GM23248 (cell line): ENCODE measurements at regions not wholly inside any gene's neighbourhood (a gene's known extent, or its start where the extent isn't known, plus 50 kb on each side); places are given as distances from the start of the nearest gene placed in this dataset.
A peak's percentile ranks its signal among the peaks of the same experiment; 100 is the strongest.

Experiments
- DNase-seq: peaks from one replicate; pipeline ENCODE4 v3.0.0-alpha.2; 2015
- H2AFZ ChIP-seq: fragments of 200-600 bp; sonication (generic); 2 replicates; pipeline ENCODE4 v1.6.1; 2016; ENCODE audit warnings: antibody characterized with exemption
- H3F3A ChIP-seq: fragments of 200-600 bp; sonication (generic); 2 replicates; pipeline ENCODE4 v1.6.1; 2016; ENCODE audit warnings: mild to moderate bottlenecking, antibody characterized with exemption, mixed run types; ENCODE audit not compliant: insufficient read depth
- H3K27ac ChIP-seq: fragments of 200-600 bp; sonication (generic); 2 replicates; pipeline ENCODE4 v1.5.1; 2016; ENCODE audit warnings: mild to moderate bottlenecking
- H3K27me3 ChIP-seq: fragments of 200-600 bp; sonication (generic); replicated peaks from 2 replicates; pipeline ENCODE4 v1.6.1; 2016; ENCODE audit warnings: mild to moderate bottlenecking; ENCODE audit not compliant: insufficient read depth
- H3K36me3 ChIP-seq: fragments of 200-600 bp; sonication (generic); 2 replicates; pipeline ENCODE4 v1.6.1; 2016; ENCODE audit warnings: low read depth, mild to moderate bottlenecking
- H3K4me1 ChIP-seq: fragments of 200-600 bp; sonication (generic); 2 replicates; pipeline ENCODE4 v1.6.1; 2016; ENCODE audit warnings: mild to moderate bottlenecking; ENCODE audit not compliant: insufficient read depth
- H3K4me2 ChIP-seq: fragments of 200-600 bp; sonication (generic); one replicate; pipeline ENCODE4 v1.6.1; 2016; ENCODE audit warnings: mild to moderate bottlenecking; ENCODE audit not compliant: unreplicated experiment
- H3K4me3 ChIP-seq: fragments of 200-600 bp; sonication (generic); 2 replicates; pipeline ENCODE4 v1.5.1; 2016; ENCODE audit warnings: mild to moderate bottlenecking
- H3K79me2 ChIP-seq: fragments of 200-600 bp; sonication (generic); 2 replicates; pipeline ENCODE4 v1.6.1; 2016; ENCODE audit warnings: mild to moderate bottlenecking; ENCODE audit not compliant: insufficient read depth
- H3K9ac ChIP-seq: fragments of 200-600 bp; sonication (generic); 2 replicates; pipeline ENCODE4 v1.6.1; 2016; ENCODE audit warnings: mild to moderate bottlenecking
- H3K9me2 ChIP-seq: fragments of 200-600 bp; sonication (generic); 2 replicates; pipeline ENCODE4 v1.6.1; 2016; ENCODE audit warnings: mixed run types, mild to moderate bottlenecking, moderate library complexity; ENCODE audit not compliant: insufficient read depth
- H3K9me3 ChIP-seq: fragments of 200-600 bp; sonication (generic); one replicate; pipeline ENCODE4 v1.6.1; 2017; ENCODE audit warnings: low read depth
- H4K20me1 ChIP-seq: fragments of 200-600 bp; sonication (generic); 2 replicates; pipeline ENCODE4 v1.6.0; 2016; ENCODE audit not compliant: insufficient read depth
- EZH2 ChIP-seq: fragments of 200-600 bp; sonication (generic); IDR thresholded peaks from 2 replicates; pipeline ENCODE4 v1.6.1; 2018; ENCODE audit warnings: antibody characterized with exemption, mild to moderate bottlenecking; ENCODE audit not compliant: insufficient read depth, poor library complexity, severe bottlenecking
- EZH2phosphoT487 ChIP-seq: fragments of 200-600 bp; sonication (generic); IDR thresholded peaks from 2 replicates; pipeline ENCODE4 v1.6.1; 2018; ENCODE audit warnings: antibody characterized with exemption, moderate library complexity, mild to moderate bottlenecking, low read depth; ENCODE audit not compliant: insufficient read depth
- WGBS, 2 experiments: methylation state at CpG; one replicate each; pipeline ENCODE4 v1.1.6; 2015 to 2017; ENCODE audit warnings: low lambda C conversion rate in 2 of 2, low coverage in 1 of 2; ENCODE audit errors: missing lambda C conversion rate in 2 of 2; 5-methylcytosine and 5-hydroxymethylcytosine counted together
- in situ Hi-C: fragments of 300-500 bp; cut with MboI; formaldehyde crosslinking; loops from 2 replicates; pipeline ENCODE4 v1.15.0; 2020

DNA sequence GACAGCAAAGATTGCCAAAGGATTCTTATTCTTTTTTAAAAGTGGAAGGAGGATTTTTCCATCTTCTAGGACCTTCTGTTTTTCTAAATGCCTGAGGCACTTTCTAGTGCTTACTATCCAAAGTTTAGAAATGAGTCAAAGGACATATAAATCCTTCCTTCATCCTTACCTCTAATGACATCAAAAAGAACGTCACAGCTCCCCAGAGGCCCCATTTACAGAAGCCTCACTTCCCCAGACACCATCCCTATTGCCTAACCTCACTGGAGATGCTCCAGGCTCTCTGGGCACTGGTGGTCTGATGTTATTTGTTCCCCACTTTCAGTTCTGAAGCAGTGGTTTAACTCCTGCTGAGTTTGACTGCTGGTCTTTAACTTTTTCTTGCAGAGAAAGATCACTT lies 504.3 kb downstream of the AGTPBP1 start:
- H3K9me3 ChIP-seq = no peaks in the 10 kb centered on the region
- no peaks in the 10 kb centered on the region for H4K20me1 ChIP-seq
- WGBS, 2 experiments = 0% methylated on average over 1 of the region's 1 CpG
- TF ChIP-seq EZH2phosphoT487 (no peak), EZH2 (no peak)
- H3K9me2 ChIP-seq = no peaks in the 10 kb centered on the region
- H3K9ac ChIP-seq = no peak overlapping the region
- no peak overlapping the region for H3K4me2 ChIP-seq
- no peaks in the 10 kb centered on the region for H3K4me1 ChIP-seq
- H3F3A ChIP-seq = no peaks in the 10 kb centered on the region
- DNase-seq = no peak
- H3K79me2 ChIP-seq = no peaks in the 10 kb centered on the region
- in situ Hi-C loops = no loop called here
- no peak overlapping the region for H2AFZ ChIP-seq
- no peak overlapping the region for H3K4me3 ChIP-seq
- no peak overlapping the region for H3K27ac ChIP-seq
- peaks cover 40% of the 10 kb centered on the region for H3K27me3 ChIP-seq
- H3K36me3 ChIP-seq = no peaks in the 10 kb centered on the region

DNA sequence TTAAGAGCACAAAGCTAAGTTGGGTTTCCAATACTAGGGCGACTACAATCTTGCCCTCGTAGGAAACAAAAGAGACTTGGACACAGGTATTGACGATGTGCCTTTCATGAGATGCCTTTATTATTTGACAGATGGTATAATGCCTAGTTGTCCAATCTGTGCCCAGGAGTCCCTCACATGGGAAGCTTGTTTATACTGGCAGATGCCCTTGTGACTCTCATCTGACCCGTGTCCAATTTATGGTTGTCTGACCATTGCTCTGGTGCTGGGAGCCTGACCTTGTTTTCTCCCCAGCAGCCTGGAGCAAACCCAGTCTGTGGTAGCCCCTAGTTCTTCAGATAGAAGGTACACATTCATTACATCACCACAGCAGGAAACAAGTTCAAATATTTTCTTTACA lies 511.7 kb downstream of the AGTPBP1 start:
- H3K36me3 ChIP-seq = no peaks in the 10 kb centered on the region
- peaks cover 30% of the 10 kb centered on the region for H3K27me3 ChIP-seq
- H3K27ac ChIP-seq = no peak overlapping the region
- TF ChIP-seq EZH2phosphoT487 (no peak), EZH2 (no peak)
- peaks cover 6% of the 10 kb centered on the region for H3K4me1 ChIP-seq
- H3K4me3 ChIP-seq = no peak overlapping the region
- in situ Hi-C loops = no loop called here
- no peaks in the 10 kb centered on the region for H3K79me2 ChIP-seq
- 84 to 87% methylated on average over 4 of the region's 4 CpGs for WGBS, 2 experiments
- H3K9me3 ChIP-seq = no peaks in the 10 kb centered on the region
- DNase-seq = no peak
- H3K9ac ChIP-seq = no peak overlapping the region
- H3K9me2 ChIP-seq = no peaks in the 10 kb centered on the region
- H4K20me1 ChIP-seq = no peaks in the 10 kb centered on the region
- H3F3A ChIP-seq = peaks cover 5% of the 10 kb centered on the region
- no peak overlapping the region for H3K4me2 ChIP-seq
- no peak overlapping the region for H2AFZ ChIP-seq

DNA sequence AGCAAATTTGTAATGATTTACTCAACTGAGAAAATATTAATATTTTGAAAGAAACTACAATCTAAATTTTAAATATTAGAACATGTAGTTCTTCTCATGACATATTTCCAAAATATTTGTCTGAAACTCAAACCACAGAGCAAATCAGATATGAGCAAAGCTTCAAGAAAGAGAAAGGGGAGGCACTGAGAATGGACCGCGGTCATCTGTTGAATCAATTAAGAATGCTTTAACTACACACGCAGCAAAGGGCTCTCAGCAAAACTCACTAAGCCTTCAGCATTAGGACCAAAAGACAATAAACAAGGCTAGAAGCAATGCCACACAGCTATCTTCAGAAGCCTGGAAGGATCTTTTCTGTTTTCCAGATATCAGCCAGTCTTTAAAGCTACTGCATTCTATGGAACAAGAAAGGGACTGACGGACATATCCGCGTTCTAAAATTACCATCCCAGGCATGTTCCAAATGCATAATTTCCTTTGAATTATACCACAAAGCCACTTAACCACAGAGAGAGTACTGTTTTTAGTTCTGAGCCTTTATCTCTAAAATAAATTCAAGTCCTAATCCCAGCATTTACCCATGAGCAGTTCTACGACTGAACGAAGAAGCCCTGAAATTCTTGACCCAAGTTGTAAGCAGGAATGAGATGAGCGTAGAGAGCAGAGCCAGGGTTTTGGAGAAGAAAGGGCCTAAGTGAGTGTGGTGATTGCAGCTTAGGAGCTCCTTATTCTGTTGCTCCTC lies 513.5 kb downstream of the AGTPBP1 start:
- 91 to 94% methylated on average over 9 of the region's 9 CpGs for WGBS, 2 experiments
- Histone ChIP-seq H3K27me3 (peaks cover 21% of the 10 kb centered on the region; the same call in 1 of the 2 replicates), H3K36me3 (no peaks in the 10 kb centered on the region), H3K9me2 (no peaks in the 10 kb centered on the region), H3K4me2 (no peak overlapping the region), H3F3A (peaks cover 23% of the 10 kb centered on the region), H3K9me3 (no peaks in the 10 kb centered on the region), H3K4me3 (no peak overlapping the region), H4K20me1 (no peaks in the 10 kb centered on the region), H3K4me1 (peaks cover 24% of the 10 kb centered on the region), H3K79me2 (no peaks in the 10 kb centered on the region), H3K27ac (no peak overlapping the region), H2AFZ (no peak overlapping the region), H3K9ac (no peak overlapping the region)
- no peak for DNase-seq
- no peak for TF ChIP-seq EZH2
- in situ Hi-C loops = no loop called here

DNA sequence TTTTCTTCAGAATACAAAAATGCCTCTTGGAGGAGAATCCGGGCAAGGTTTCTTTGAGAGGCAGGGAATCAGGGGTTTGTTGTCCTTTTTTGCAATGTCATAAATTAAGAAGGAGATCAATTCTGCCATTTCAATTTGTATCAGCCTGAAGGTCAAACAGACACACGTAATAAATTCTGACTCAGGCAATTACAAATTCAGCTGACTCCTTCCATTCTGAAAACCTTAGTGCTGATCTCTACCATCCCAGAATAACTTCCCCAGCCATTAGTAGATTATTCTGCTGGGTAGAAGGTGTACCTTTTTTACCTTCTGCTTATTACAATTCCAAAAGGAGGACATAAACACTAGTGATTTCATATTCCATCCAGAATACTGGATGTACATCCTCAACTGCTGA lies 516.6 kb downstream of the AGTPBP1 start:
- H3K9me2 ChIP-seq = no peaks in the 10 kb centered on the region
- no peak for TF ChIP-seq EZH2phosphoT487
- no peak for TF ChIP-seq EZH2
- 32% methylated on average over 2 of the region's 2 CpGs for WGBS, 2 experiments
- DNase-seq = peak; percentile 34
- H3K4me1 ChIP-seq = peaks cover 27% of the 10 kb centered on the region
- peaks cover 21% of the 10 kb centered on the region; the same call in 1 of the 2 replicates for H3K27me3 ChIP-seq
- in situ Hi-C loops = no loop called here
- no peak overlapping the region for H3K9ac ChIP-seq
- peak overlapping the region; percentile 85 for H3K4me2 ChIP-seq
- H3F3A ChIP-seq = peaks cover 26% of the 10 kb centered on the region
- no peaks in the 10 kb centered on the region for H3K9me3 ChIP-seq
- no peaks in the 10 kb centered on the region for H4K20me1 ChIP-seq
- H3K4me3 ChIP-seq = no peak overlapping the region
- peak overlapping the region; percentile 37 for H3K27ac ChIP-seq
- no peaks in the 10 kb centered on the region for H3K36me3 ChIP-seq
- H2AFZ ChIP-seq = no peak overlapping the region
- H3K79me2 ChIP-seq = no peaks in the 10 kb centered on the region
